ENCODE measurements at regions not wholly inside any gene's neighbourhood (a gene's known extent, or its start where the extent isn't known, plus 50 kb on each side); places are given as distances from the start of the nearest gene placed in this dataset.

- H4K20me1 ChIP-seq (replicated peaks in 1 of 2; ENCODE audit: control insufficient read depth in 1 of 2, insufficient read depth in 2 of 2, low read length in 2 of 2): no peaks in the 10 kb centered on the region
- H2BK120ac ChIP-seq (replicated peaks; ENCODE audit: low read depth, low read length): no peak overlapping the region
- H2BK15ac ChIP-seq (ENCODE audit: low read length): no peak overlapping the region
- POLR2A ChIA-PET (ENCODE audit: partially characterized antibody): no interaction called here
- no peak overlapping the region for H2BK5ac ChIP-seq (ENCODE audit: low read depth, low read length)
- H2BK20ac ChIP-seq (ENCODE audit: low read length): no peak overlapping the region
- 91% methylated on average over 3 of the region's 3 CpGs; no CpG with 5 or more reads in 1 of the 2 experiments for WGBS, 2 experiments (ENCODE audit: extremely low coverage in 1 of 2, insufficient coverage in 1 of 2, insufficient read length in 1 of 2, insufficient replicate concordance in 2 of 2, low coverage in 1 of 2, low lambda C conversion rate in 2 of 2, missing lambda C conversion rate in 1 of 2)
- H2AK5ac ChIP-seq (ENCODE audit: low read depth, low read length): no peak overlapping the region
- H3K23ac ChIP-seq (ENCODE audit: insufficient read length): no peak overlapping the region
- no peaks in the 10 kb centered on the region for H3K27me3 ChIP-seq (replicated peaks in 1 of 4; ENCODE audit: control insufficient read depth in 3 of 4, extremely low read depth in 1 of 4, insufficient read depth in 3 of 4, low read length in 3 of 4)
- H3K4ac ChIP-seq (replicated peaks; ENCODE audit: insufficient read length, low read depth, low read length): no peak overlapping the region
- FAIRE-seq (no peak), DNase-seq (ENCODE audit: low read depth in 1 of 2, low spot score in 2 of 2) (no peak)
- no peak overlapping the region for H2AFZ ChIP-seq (ENCODE audit: low read length)
- no peak overlapping the region for H3K9ac ChIP-seq (replicated peaks in 1 of 4; ENCODE audit: extremely low read depth in 1 of 4, low read depth in 3 of 4, low read length in 3 of 4)
- no peak overlapping the region for H3K27ac ChIP-seq (ENCODE audit: low read depth, low read length)
- CTCF ChIA-PET (ENCODE audit: partially characterized antibody): interaction anchor here (0.8 to 2.0 kb wide), 4 partner anchors 9 to 216 kb away, joined by 3 to 6 read pairs (median 4); no protein-coding TSS in a partner anchor
- H3K23me2 ChIP-seq (ENCODE audit: low read depth, low read length): no peaks in the 10 kb centered on the region
- H4K91ac ChIP-seq (replicated peaks; ENCODE audit: insufficient read length, low read length): no peak overlapping the region
- TF ChIP-seq EP300 (IDR thresholded peaks at IDR 0.05; ENCODE audit: borderline replicate concordance in 1 of 2, low read depth in 2 of 2, low read length in 2 of 2) (no peak), GABPA (IDR thresholded peaks at IDR 0.05; ENCODE audit: borderline replicate concordance, insufficient read depth, low read length) (no peak), GTF2F1 (IDR thresholded peaks at IDR 0.05; ENCODE audit: borderline replicate concordance, low read depth, low read length) (no peak), RBBP5 (IDR thresholded peaks at IDR 0.05; ENCODE audit: borderline replicate concordance, low read depth, low read length) (no peak), NRF1 (IDR thresholded peaks at IDR 0.05; ENCODE audit: low read depth, low read length) (no peak), HDAC6 (IDR thresholded peaks at IDR 0.05; ENCODE audit: low read depth, low read length) (no peak), MAFK (IDR thresholded peaks at IDR 0.05; ENCODE audit: low read depth, low read length) (no peak), CEBPB (IDR thresholded peaks at IDR 0.05; ENCODE audit: low read depth, low read length) (no peak), POLR2AphosphoS5 (IDR thresholded peaks at IDR 0.05; ENCODE audit: low read depth, low read length) (no peak), JUND (IDR thresholded peaks at IDR 0.05; ENCODE audit: low read length) (no peak), USF2 (IDR thresholded peaks at IDR 0.05; ENCODE audit: low read length) (no peak), YY1 (IDR thresholded peaks at IDR 0.05; ENCODE audit: low read depth, low read length) (no peak)
- H3K18ac ChIP-seq (ENCODE audit: extremely low read depth, low read length): no peak overlapping the region
- H4K8ac ChIP-seq (ENCODE audit: extremely low read depth, insufficient read depth, low read length): no peak overlapping the region
- H3K14ac ChIP-seq (ENCODE audit: insufficient read length): no peak overlapping the region
- no peaks in the 10 kb centered on the region for H3K79me1 ChIP-seq (ENCODE audit: low read depth, low read length)
- H3K4me3 ChIP-seq (ENCODE audit: extremely low read depth in 1 of 4, insufficient read depth in 2 of 4, low read depth in 3 of 4, low read length in 4 of 4): no peak overlapping the region
- no peak overlapping the region for H4K5ac ChIP-seq (ENCODE audit: insufficient read length, low read depth, low read length)
- H3K56ac ChIP-seq (replicated peaks; ENCODE audit: insufficient read length, low read depth, low read length): no peak overlapping the region
- no peak overlapping the region for H2BK12ac ChIP-seq (ENCODE audit: low read depth, low read length)
- no peaks in the 10 kb centered on the region for H3K36me3 ChIP-seq (ENCODE audit: control insufficient read depth in 2 of 4, insufficient read depth in 4 of 4, low read length in 3 of 4)
- no peak overlapping the region for H3K4me2 ChIP-seq (ENCODE audit: insufficient read depth in 1 of 2, low read depth in 2 of 2, low read length in 2 of 2)
- no peaks in the 10 kb centered on the region for H3K4me1 ChIP-seq (replicated peaks in 1 of 4; ENCODE audit: control insufficient read depth in 3 of 4, insufficient read depth in 4 of 4, low read length in 3 of 4)
- no peaks in the 10 kb centered on the region for H3K79me2 ChIP-seq (ENCODE audit: control insufficient read depth in 1 of 2, insufficient read depth in 2 of 2, low read length in 2 of 2)
- H3K9me3 ChIP-seq (ENCODE audit: insufficient read depth in 2 of 2, low read depth in 1 of 2, low read length in 1 of 2): no peaks in the 10 kb centered on the region
Observed at GRCh38 chr13:97583907-97584497, 150.0 kb downstream of the RAP2A start.
